Adipocyte (in vitro differentiated cells): ENCODE measurements at regions not wholly inside any gene's neighbourhood (a gene's known extent, or its start where the extent isn't known, plus 50 kb on each side); places are given as distances from the start of the nearest gene placed in this dataset.
A peak's percentile ranks its signal among the peaks of the same experiment; 100 is the strongest.

Source experiments
- DNase-seq: peaks from one replicate; pipeline ENCODE4 v3.0.0-alpha.2; 2015; ENCODE audit warnings: low read depth
- H3K27me3 ChIP-seq: replicated peaks from 2 replicates; pipeline ENCODE4 v1.7.0; 2013; ENCODE audit warnings: mild to moderate bottlenecking, low read length, moderate library complexity; ENCODE audit not compliant: control insufficient read depth, insufficient read depth
- H3K36me3 ChIP-seq: 2 replicates; pipeline ENCODE4 v1.7.0; 2013; ENCODE audit warnings: low read length, mild to moderate bottlenecking, moderate library complexity; ENCODE audit not compliant: control insufficient read depth, insufficient read depth, severe bottlenecking
- H3K4me1 ChIP-seq: 2 replicates; pipeline ENCODE4 v1.7.0; 2013; ENCODE audit warnings: mild to moderate bottlenecking, low read length, moderate library complexity; ENCODE audit not compliant: control insufficient read depth, insufficient read depth
- H3K4me3 ChIP-seq: 2 replicates; pipeline ENCODE4 v1.7.0; 2013; ENCODE audit warnings: mild to moderate bottlenecking, low read length, moderate library complexity
- H3K9ac ChIP-seq: 2 replicates; pipeline ENCODE4 v1.7.0; 2013; ENCODE audit warnings: mild to moderate bottlenecking, low read length, moderate library complexity
- H3K9me3 ChIP-seq: 2 replicates; pipeline ENCODE4 v1.7.0; 2013; ENCODE audit warnings: mild to moderate bottlenecking, low read length, moderate library complexity; ENCODE audit not compliant: control insufficient read depth

DNA sequence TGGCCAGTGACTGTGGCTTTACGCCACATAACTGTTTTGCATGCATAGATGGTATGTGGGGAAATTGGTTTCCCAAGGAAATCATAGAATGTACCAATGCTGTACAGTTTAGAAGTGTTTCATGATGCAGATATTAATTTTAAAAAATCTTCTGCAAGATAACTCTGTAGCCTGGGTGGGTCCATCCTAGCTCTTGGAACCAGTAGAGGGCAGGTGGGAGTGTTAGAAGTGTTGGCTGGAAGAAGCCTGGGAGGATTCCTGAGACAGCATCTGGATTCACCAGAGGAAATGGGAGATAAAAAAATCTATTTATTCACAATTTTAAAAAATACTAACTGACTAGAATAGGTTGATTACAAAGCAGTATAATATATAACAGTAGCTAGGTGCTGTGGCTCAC lies 139.9 kb upstream of the GRIA4 start:
- no peak for DNase-seq
- no peak overlapping the region for H3K9ac ChIP-seq
- H3K9me3 ChIP-seq = no peaks in the 10 kb centered on the region
- no peaks in the 10 kb centered on the region for H3K36me3 ChIP-seq
- no peak overlapping the region for H3K4me3 ChIP-seq
- H3K4me1 ChIP-seq = no peaks in the 10 kb centered on the region
- no peaks in the 10 kb centered on the region for H3K27me3 ChIP-seq

DNA sequence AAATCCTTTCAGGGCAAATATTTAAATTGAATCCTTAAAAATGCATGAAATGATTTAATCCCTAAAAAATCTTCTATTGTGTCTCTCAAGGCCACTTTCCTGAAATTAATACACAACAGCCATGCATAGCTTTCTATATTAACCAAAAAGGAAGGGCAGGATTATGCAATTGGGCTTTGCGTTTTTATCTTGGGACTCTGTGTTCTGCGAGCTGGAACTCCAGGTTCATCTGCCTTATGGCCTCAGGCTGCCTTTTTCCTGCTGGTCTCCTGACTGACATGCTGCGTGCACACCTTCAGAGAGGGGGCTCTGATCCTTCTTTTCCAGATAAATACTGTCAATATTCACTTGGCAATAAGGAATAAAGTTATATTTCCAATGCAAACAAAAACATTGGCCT lies 141.7 kb upstream of the GRIA4 start:
- H3K36me3 ChIP-seq = no peaks in the 10 kb centered on the region
- no peaks in the 10 kb centered on the region for H3K4me1 ChIP-seq
- DNase-seq = peak; percentile 68
- H3K4me3 ChIP-seq = no peak overlapping the region
- H3K9ac ChIP-seq = no peak overlapping the region
- H3K27me3 ChIP-seq = no peaks in the 10 kb centered on the region
- no peaks in the 10 kb centered on the region for H3K9me3 ChIP-seq

DNA sequence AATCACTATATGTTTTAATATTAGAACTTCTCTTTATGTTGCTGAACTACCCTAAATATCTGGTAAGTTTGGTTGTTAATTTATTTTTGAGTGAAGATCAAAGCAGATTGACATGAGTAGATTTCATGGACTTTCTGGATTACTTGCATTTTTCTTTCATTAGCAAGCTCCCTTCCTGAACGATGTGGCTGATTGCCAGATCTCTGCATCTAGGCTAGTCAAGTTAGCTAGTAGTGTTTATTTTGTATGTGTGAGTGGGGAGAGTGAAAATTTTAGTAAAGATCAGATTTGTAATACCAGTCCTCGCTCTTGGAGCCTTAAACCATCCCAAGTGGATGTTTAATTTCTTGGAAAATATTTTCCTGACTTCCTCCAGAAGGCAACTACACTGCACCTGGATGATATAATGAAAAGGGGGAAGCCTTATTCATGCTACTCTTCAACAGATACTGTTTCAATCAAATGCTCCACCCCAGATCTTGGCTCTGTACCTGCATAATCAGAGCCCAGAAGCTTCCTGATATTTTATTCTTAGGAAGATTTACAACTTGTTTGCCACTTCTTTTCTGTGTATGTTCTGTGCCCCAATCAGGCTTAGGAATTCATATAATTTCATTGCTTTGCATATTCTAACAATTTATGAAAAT lies 143.2 kb upstream of the GRIA4 start:
- Histone ChIP-seq H3K27me3 (no peaks in the 10 kb centered on the region), H3K9ac (no peak overlapping the region), H3K4me3 (no peak overlapping the region), H3K4me1 (no peaks in the 10 kb centered on the region), H3K36me3 (no peaks in the 10 kb centered on the region), H3K9me3 (no peaks in the 10 kb centered on the region)
- peak; percentile 35 for DNase-seq

DNA sequence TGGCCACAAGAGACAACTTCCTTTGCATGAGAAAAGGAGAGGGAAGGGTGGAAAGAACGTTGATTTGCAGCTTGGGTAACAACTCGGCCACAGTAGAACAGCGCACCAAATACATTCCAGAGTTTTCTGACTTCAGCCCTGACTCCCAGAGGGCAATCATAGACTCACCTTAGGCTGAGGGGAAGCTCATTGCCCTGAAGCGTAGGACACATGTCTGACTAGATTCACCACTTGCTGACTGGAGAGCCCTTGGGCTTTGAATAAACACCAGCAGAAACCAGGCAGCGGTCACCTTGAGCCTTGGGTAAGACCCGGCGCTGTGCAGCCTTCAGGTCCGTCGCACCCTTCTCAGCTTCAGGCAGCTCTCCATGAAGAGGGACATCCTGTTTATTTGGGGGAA lies 151.8 kb upstream of the GRIA4 start:
- no peak for DNase-seq
- H3K4me3 ChIP-seq = no peak overlapping the region
- H3K4me1 ChIP-seq = no peaks in the 10 kb centered on the region
- no peaks in the 10 kb centered on the region for H3K36me3 ChIP-seq
- H3K9ac ChIP-seq = no peak overlapping the region
- no peaks in the 10 kb centered on the region for H3K27me3 ChIP-seq
- peaks cover 3% of the 10 kb centered on the region for H3K9me3 ChIP-seq

DNA sequence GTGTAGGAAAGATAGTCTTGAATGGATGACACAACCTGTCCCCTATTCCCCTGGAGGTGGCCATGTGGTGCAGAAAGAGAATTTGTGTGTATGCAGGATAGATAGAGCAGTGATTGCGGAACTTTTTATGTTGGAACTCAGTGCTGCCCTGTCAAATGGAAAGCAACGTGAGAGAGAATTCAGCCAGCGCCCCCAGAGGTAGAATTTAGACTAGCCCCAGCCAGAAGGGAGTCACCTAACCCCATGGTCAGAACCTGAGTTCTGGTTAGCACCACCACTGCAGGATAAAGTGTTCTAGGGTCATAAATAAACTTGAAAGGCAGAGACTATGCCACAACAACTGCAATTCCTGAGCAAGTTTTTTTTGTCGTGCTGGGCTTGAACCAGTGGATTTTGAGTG lies 152.9 kb upstream of the GRIA4 start:
- Histone ChIP-seq H3K9me3 (peaks cover 3% of the 10 kb centered on the region), H3K9ac (no peak overlapping the region), H3K36me3 (no peaks in the 10 kb centered on the region), H3K4me1 (no peaks in the 10 kb centered on the region), H3K27me3 (no peaks in the 10 kb centered on the region), H3K4me3 (no peak overlapping the region)
- DNase-seq = no peak

DNA sequence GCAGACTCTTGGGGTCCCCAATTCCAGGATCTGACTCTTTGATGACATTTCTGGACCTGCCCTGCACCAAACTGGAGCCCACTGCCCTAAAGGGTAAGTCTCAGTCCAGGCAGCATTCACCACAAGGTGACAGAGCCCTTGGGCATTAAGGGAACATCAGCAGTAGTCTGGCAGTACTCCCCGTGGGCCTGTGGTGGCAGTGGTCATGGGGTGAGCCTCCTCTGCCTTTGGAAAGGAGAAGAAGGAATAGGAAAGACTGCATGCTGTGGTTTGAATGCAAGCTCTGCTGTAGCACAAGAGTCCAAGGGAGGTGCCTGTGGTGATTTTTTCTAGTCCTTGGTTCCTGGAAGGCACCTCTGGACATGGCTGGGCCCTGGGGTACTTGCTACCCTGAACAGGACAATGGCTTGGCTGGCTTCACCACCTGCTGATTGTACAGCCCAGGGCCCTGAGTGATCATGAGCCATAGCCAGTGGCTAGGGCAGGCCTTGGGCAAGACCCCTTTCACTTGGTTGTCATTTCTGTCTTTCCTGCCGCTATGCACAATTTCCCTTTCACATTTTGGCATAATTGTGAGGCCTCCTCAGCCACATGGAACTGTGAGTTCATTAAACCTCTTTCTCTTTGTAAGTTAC lies 160.7 kb upstream of the GRIA4 start:
- no peaks in the 10 kb centered on the region for H3K4me1 ChIP-seq
- H3K4me3 ChIP-seq = no peak overlapping the region
- H3K27me3 ChIP-seq = no peaks in the 10 kb centered on the region
- no peak overlapping the region for H3K9ac ChIP-seq
- no peaks in the 10 kb centered on the region for H3K36me3 ChIP-seq
- peaks cover 16% of the 10 kb centered on the region for H3K9me3 ChIP-seq
- no peak for DNase-seq

DNA sequence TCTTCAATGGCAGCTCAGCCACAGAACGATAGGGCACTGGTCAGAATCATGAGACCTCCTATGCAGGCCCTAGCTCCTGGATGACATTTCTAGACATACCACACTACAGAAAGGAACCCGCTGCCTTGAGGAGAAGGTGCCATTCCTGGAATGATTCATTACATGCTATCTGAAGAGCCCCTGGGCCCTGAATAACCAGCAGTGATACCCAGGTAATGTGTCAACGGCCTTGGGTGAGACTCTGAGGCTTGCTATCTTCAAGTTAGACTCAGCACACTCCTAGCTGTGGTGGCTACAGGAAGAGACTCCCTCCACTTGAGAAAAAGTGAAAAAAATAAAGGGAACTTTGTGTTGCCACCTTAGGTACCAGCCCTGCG lies 161.2 kb upstream of the GRIA4 start:
- H3K9me3 ChIP-seq = peaks cover 19% of the 10 kb centered on the region

DNA sequence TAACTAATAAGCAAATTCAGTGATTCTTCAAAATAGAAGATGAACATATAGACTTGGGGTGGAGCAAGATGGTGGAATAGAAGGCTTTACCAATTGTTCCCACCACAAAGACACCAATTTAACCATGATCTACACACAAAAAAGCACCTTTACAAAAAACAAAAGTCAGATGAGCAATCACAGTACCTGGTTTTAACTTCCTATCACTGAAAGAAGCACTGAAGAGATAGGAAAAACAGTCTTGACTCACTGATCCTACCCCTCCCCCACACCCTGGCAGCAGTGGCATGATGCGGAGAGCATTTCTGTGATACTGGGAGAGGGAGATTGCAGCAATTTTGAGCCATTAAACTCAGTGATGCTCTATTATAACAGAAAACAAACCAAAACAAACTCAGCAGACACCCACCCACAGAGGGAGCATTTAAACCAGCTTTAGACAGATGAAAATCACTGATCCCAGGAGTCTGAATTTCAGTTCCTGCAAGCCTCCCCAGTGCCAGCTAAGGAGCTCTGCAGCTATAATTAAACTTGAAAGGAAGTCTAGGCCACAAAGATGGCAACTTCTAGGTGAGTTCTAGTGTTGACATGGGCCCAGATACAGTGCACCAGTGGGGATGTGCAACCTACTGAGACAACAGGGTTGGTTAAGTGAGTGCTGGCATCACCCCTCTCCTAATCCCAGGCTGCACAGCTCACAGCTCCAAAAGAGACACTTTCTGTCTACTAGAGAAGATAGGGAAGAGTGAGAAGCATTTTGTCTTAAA lies 161.8 kb upstream of the GRIA4 start:
- Histone ChIP-seq H3K4me1 (no peaks in the 10 kb centered on the region), H3K9ac (no peak overlapping the region), H3K27me3 (no peaks in the 10 kb centered on the region), H3K4me3 (no peak overlapping the region), H3K9me3 (peaks cover 19% of the 10 kb centered on the region), H3K36me3 (no peaks in the 10 kb centered on the region)
- no peak for DNase-seq

More for the DNA sequence above, 161.2 kb upstream of the GRIA4 start:
- DNase-seq = no peak
- H3K27me3 ChIP-seq = no peaks in the 10 kb centered on the region
- H3K36me3 ChIP-seq = no peaks in the 10 kb centered on the region
- no peaks in the 10 kb centered on the region for H3K4me1 ChIP-seq
- H3K9ac ChIP-seq = no peak overlapping the region
- H3K4me3 ChIP-seq = no peak overlapping the region

DNA sequence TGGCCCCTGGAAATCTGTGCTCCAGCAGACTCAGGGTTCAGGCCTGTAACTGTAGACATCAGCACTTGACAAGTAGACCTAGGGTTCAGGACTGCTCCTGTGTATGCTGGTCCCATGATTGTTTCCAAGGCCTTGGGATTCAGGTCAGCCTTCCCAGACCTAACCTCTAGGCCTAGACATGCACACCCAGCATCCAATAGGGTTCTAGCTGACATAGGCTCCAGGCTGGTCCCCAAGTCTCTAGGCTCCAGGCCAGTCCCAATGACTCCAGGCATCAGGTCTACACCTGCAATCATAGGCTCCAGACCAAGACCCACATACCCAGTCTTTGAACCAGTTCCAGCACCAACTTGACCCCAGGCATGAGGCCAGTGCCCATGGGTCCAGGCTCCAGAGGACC lies 166.2 kb upstream of the GRIA4 start:
- peaks cover 19% of the 10 kb centered on the region for H3K9me3 ChIP-seq
- no peak for DNase-seq
- H3K36me3 ChIP-seq = no peaks in the 10 kb centered on the region
- no peak overlapping the region for H3K4me3 ChIP-seq
- no peaks in the 10 kb centered on the region for H3K4me1 ChIP-seq
- H3K9ac ChIP-seq = no peak overlapping the region
- H3K27me3 ChIP-seq = no peaks in the 10 kb centered on the region

DNA sequence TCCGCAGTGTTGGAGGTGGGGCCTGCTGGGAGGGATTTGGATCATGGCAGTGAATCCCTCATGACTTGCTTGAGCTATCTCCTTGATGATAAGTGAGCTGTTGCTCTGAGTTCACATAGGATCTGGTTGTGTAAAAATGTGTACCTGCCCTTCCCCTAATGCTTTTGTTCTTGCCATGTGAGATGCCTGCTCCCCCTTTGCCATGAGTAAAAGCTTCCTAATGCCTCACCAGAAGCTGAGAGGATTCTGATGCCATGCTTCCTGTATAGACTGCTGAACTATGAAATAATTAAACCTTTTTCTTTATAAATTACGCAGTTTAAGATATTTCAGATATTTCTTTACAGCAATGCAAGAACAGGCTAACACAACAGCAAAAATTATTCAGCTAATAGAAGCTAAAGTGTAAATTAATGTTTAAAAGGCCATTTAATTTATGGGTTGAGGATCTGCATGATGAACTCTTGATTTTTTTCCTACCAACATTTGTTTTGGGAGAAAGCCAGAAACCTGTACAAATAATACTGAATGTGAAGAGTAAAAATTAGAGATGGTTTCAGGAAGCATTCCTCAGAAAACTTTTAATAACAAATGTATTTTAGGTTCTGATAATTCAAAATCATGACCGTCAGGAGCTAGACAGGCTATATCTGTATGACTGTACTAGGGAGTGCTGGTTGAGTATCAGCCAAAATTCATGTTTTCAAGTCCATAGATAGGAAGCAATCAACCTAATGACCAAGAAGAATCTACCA lies 177.5 kb upstream of the GRIA4 start:
- Histone ChIP-seq H3K27me3 (no peaks in the 10 kb centered on the region), H3K9ac (no peak overlapping the region), H3K36me3 (no peaks in the 10 kb centered on the region), H3K9me3 (no peaks in the 10 kb centered on the region), H3K4me1 (no peaks in the 10 kb centered on the region), H3K4me3 (no peak overlapping the region)
- DNase-seq = no peak
